GM06990 (cell line): ENCODE measurements at regions not wholly inside any gene's neighbourhood (a gene's known extent, or its start where the extent isn't known, plus 50 kb on each side); places are given as distances from the start of the nearest gene placed in this dataset.

Source experiments
- DNase-seq: peaks from one replicate; pipeline ENCODE4 v3.0.0-alpha.2; 2011; ENCODE audit not compliant: insufficient read length; ENCODE audit errors: extremely low read depth
- H3K27me3 ChIP-seq: replicated peaks from 2 replicates; pipeline ENCODE4 v1.6.0; 2011; ENCODE audit warnings: low read length; ENCODE audit not compliant: control insufficient read depth, insufficient read depth
- H3K36me3 ChIP-seq: 2 replicates; pipeline ENCODE4 v1.5.1; 2011; ENCODE audit warnings: low read length; ENCODE audit not compliant: control insufficient read depth, insufficient read depth
- H3K4me3 ChIP-seq: replicated peaks from 2 replicates; pipeline ENCODE4 v1.5.1; 2011; ENCODE audit warnings: low read depth, mild to moderate bottlenecking, control low read depth, low read length
- CTCF ChIP-seq: IDR thresholded peaks from 2 replicates; pipeline ENCODE4 v1.5.1; 2011; ENCODE audit warnings: low read length, control low read depth, mild to moderate bottlenecking, inconsistent platforms; ENCODE audit not compliant: insufficient read depth, poor library complexity, severe bottlenecking

GRCh38 chr5:126369083-126369482 is 54.1 kb upstream of the GRAMD2B start:
- Histone ChIP-seq H3K4me3 (no peak overlapping the region), H3K36me3 (no peaks in the 10 kb centered on the region)
- TF ChIP-seq CTCF, result no peak

GRCh38 chr5:126369995-126370731 is 53.0 kb upstream of the GRAMD2B start:
- H3K27me3 ChIP-seq, result no peaks in the 10 kb centered on the region
- no peak for DNase-seq
- no peaks in the 10 kb centered on the region for H3K36me3 ChIP-seq
- H3K4me3 ChIP-seq, result no peak overlapping the region
- no peak for TF ChIP-seq CTCF

More at GRCh38 chr5:126369083-126369482, 54.1 kb upstream of the GRAMD2B start:
- DNase-seq, result no peak
- H3K27me3 ChIP-seq, result no peaks in the 10 kb centered on the region

GRCh38 chr5:126370796-126371718 is 52.2 kb upstream of the GRAMD2B start:
- no peak for DNase-seq
- Histone ChIP-seq H3K36me3 (no peaks in the 10 kb centered on the region), H3K27me3 (no peaks in the 10 kb centered on the region), H3K4me3 (no peak overlapping the region)
- TF ChIP-seq CTCF, result no peak

GRCh38 chr5:126373375-126374108 is 49.7 kb upstream of the GRAMD2B start:
- no peak for DNase-seq
- no peak for TF ChIP-seq CTCF
- H3K4me3 ChIP-seq, result no peak overlapping the region
- H3K27me3 ChIP-seq, result no peaks in the 10 kb centered on the region
- no peaks in the 10 kb centered on the region for H3K36me3 ChIP-seq
